ENCODE measurements at regions not wholly inside any gene's neighbourhood (a gene's known extent, or its start where the extent isn't known, plus 50 kb on each side); places are given as distances from the start of the nearest gene placed in this dataset.

GRCh38 chr1:221510793-221511503, 230.9 kb downstream of the DUSP10 start:
- TF ChIP-seq CTCF (IDR thresholded peaks at IDR 0.05): no peak
- no peak for TF ChIP-seq ZFX (IDR thresholded peaks at IDR 0.05; ENCODE audit: borderline replicate concordance)
